Dedifferentiated amniotic fluid mesenchymal stem cell (primary cell): ENCODE measurements at regions not wholly inside any gene's neighbourhood (a gene's known extent, or its start where the extent isn't known, plus 50 kb on each side); places are given as distances from the start of the nearest gene placed in this dataset.
"Not testable (repeated sequence)": the region's sequence is repeated elsewhere in the genome, so short reads cannot be mapped to it uniquely, and the experiment has no call there.

Source experiments
- DNase-seq: peaks from one replicate; pipeline ENCODE4 v3.0.0-alpha.2; 2016; ENCODE audit errors: extremely low spot score

DNA sequence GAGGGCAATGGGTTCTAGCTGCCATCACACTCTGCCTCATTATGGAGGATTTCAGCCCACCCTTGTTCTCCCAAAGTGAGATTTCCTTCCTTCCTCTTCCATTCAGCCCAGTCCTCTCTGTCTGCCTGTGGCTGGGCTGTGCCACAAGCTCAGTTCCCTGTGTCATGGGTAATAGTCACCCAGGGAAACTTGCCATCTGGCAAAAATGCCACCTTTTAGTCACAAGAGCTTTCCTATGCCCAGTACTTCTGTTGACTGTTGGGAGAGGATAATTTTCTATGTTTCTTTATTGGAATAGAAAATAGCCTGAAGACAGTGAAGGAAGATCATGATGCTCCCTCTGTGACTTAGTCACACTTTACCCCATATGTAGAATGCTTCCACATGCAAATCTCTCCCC, 71.4 kb downstream of the TLR4 start:
- DNase-seq = no peak

DNA sequence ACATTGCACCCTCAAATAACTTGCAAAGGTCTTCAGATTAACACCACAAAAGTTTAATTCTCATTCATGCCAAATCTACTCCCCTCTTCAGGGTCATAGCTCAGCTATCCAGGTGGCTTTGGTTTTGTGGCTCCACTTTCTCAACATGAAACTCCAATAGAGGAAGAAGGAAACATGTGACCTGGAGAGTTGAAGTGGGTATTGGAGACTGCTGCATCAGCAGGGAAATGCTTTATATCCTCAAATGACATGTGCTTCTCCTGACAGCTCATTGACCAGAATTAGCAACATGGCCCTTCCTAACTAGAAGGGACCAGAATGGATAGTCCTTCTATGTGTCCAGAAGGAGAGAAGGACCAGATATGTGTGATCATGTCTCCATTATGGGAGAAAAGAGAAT, 73.6 kb downstream of the TLR4 start:
- no peak for DNase-seq

DNA sequence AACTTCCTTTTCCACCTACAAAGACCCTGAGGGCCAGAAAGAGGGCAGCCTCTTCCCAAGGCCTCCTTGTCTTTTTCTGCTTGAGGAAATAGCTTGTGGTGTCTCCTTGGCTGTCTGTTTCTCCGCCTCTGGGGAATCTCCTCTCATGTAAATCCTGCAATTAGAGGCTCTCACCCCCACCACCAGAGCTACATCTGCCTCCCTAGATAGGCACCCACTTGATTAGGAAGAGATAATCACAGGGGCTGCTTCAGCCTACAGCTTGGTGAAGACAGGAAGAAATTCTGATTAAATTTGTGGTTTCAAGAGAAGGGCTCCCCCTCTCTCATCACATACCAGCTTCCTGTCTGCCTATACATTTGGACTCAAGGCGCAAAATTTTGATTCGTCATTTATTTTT, 75.6 kb downstream of the TLR4 start:
- no peak for DNase-seq

DNA sequence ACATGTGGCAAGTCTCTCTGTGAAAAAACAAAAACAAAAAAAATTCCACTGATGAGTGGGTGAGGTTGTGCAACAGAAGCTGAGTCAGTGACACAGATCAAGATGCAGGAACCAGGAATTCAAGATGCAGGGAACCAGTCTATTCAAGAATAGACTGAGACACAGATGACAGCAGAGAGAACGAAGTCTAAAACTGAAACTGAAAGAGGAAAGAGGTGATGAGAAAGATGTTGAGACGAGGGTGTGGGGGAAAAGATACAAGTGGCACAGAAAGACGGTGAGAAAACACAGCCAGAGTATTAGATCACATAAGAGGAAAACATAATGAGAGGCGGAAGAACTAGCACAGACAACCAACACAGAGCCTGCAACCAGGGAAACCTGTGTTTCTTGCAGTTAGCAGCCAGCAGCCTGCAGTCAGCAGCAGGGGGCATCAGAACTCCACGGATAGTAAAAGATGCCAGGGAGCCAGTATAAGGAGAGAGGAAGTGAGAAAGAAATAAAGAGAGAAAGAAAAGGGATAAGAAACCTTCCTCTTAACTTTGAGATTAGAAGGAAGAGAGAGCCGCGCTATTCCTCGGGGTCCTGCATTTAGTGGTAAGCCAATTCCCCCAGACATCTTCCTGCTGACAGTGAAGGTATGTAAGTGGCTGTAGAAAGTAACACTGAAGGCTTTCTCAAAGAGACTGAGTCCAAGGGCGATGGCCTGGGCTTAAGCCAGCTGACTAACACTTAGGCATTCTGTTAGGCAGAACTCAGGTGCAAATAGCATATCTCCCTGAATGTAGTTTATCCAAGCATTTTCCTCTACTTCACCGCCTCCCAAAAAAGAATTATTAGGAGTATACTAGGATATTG, 79.0 kb downstream of the TLR4 start:
- DNase-seq = peak; percentile 82

DNA sequence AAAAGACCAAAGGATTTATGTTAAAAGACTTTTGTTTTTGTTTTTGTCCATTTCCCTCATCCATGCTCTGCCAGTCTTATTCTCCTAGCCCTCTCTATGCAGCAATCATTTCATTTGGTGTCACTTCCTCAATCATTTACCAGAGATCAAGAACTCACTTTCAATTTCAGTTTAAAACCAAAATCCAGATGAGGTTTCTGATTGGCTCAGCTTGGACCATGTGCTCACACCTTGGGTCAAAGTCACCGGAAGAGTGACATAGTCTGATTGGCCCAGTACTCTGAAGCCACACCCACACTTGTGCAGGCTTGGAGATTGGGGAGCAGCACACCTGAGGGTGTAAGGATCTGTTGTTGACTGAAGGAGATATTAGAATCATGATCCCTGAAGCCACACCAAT, 79.6 kb downstream of the TLR4 start:
- DNase-seq = no peak

DNA sequence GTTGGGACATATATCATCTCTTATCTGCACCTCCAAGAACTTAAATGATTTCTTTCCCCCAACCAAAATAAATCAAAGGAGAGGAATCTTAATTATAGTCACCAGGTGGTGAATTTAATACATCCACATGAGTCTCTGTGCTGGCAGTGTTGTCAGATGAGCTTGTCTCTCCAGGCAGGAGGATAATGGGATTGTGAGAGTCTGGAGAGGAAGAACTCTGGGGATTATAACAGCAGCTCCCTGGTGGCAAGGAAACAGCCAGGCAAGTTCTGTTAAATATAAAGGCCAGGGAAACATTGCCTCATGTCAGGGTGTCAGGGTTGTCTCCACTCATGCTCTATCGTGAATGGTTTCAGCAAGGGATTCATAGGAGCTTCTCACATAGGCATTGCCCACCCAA, 80.8 kb downstream of the TLR4 start:
- DNase-seq = no peak

DNA sequence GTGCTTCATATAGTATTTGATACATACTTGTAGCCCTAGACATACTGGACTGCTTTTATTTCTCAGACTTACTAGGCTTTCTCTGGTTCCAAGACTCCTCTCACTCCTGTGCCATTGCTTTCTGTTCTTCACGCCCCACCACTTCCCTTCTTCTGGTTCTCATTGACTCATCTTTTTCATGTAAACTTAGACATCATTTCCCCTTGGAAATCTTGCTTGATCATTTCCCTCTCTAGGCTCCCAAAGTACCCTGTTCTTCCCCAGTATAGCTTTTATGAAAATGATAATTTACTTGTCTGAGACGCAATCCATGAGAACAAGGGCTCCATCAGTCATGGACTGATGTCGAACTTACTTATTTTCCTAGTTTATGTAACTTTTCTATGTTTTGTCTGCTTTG, 83.5 kb downstream of the TLR4 start:
- DNase-seq = no peak

DNA sequence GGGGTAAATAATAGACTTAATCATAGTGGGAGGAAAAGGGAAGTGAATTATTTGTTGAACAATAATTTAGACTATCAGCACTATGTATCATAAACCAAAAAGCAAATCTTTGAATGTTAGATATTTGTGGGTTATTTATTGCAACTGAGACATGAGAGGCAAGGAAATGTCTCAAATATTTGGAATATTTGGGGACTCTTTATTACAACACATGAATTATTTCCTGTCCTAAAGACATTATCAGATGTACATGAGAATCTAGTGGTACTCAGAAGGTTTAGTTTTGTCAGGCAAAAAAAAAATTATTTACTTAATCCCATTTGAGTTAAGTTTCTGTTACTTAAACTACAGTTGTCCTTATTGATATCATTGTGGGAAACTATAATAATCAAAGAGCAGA, 91.1 kb downstream of the TLR4 start:
- DNase-seq = no peak

DNA sequence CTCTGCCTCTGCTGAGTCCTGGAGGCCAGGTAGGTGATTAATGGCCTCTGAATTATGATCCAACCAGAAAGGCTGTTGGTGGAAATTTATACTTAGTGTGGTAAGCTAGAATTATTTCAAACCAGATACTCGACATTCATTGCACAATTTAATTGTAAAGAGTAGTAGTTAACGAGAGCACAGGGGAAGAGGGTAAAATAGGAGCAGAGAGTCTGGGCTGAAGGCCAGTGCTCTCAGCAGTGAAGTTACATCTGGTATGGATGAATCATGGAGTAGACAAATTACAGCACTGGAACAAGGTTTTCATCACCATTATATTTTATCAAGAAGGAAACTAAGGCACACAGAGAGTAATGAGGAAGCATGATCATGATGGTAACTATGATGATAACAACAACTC, 92.5 kb downstream of the TLR4 start:
- no peak for DNase-seq

DNA sequence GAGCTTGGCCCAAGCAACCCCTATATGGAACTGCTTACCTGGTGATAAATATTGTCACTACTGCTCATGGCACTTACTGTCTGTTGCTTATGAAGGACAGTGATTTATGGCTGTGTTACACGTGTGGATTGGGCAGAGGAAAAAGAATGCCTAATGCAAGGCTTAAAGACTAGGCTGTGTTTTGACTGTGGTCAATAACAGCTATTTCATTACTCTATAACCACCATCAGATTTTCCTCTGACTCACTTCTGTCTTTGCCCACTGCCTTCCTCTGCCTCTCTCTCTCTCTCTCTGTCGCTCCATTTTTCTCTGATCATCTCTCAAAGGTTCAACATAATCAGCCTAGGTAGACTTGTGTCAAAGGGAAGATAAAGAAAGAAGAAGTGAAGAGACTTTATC, 96.2 kb downstream of the TLR4 start:
- no peak for DNase-seq

DNA sequence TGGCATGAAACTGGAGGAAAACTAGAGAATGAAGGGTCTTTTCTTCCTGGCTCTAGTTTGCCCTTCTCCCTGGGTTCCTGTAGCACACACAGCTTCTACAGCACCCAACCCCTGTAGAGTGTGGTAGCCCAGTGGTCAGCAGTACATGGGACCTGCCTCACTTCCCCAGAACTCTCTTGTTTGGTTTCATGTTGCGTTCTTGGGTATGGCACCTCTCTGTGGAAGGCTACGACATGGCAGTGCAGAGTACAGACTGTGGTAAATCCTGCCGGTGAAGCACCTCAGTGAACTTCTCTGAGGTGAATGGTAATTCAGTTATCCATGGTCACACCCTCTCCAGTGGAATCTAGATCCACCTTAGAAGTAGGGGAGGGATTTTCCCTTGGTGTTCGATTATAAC, 105.5 kb downstream of the TLR4 start:
- no peak for DNase-seq

DNA sequence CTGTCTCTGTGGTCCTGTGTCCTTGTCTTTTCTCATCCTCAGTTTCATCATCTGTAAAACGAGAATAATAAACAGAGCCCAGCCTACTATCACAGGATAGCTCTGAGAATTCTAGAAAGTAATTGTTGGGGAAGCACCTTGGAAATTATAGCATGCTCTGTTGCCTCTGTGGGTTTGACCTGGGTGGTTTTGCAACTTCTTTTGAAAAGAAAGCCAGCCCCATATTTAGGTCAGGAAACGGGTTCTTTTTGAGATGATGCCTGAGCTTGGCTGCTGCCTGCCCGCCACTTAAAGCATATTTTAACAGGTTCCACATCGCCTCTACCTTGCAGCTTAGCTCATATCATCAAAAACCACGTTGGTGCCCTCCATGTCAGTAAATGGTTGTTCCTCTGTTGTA, 111.1 kb downstream of the TLR4 start:
- DNase-seq = no peak

DNA sequence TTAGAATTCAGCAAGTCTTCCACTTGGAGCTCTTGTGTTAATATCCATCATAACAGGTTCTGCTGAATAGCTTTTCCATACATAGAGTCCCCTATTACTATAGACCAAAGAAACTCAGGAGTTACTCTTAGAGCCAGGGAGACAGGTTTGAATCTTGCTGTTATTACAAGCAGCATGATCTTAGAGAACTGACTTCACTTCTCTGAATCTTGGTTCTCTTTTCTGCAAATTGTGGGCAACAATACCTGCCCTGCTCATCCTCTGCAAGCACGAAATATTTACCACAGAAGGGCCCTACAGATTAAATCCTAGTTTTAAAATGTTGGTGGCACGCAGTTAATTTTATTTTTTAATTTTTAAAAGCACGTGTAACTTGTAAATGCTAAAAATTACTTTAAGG, 111.7 kb downstream of the TLR4 start:
- no peak for DNase-seq

DNA sequence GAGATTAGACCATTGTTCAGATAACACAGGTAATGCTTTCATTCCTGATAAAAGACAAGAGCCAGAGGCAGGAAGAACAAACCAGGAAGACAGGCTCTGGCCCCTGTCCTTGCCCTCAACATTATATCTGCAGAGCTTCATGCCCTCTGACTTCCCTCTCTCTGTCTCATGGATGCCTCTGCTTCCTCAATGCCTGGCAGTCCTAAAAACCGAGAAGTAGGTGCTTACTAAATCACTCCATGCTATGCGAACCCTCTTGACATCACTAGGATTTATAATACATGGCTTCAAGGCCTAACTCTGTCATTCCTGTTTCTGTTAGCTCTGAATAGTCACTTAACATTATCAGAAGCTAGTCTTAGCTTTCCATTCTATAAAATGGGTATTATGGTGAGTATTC, 117.8 kb downstream of the TLR4 start:
- no peak for DNase-seq

DNA sequence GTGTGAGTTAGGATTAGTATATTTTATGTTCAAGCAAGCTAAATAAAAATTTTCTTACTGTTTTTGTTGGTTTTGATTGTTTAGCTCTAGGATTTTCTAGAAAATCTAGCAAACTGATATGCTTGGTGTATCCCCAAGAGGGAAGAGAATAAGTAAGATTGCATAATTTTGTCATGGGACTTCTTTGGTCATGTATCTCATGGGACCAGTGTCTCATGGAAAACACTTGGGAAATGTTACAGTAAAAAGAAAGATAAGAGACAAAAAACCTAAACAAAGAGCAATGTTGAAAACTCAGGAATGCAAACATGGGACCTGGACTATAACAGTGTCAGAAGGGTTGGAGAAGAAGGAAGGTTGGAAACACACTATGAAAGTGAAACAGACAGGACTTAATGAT, 119.4 kb downstream of the TLR4 start:
- no peak for DNase-seq

DNA sequence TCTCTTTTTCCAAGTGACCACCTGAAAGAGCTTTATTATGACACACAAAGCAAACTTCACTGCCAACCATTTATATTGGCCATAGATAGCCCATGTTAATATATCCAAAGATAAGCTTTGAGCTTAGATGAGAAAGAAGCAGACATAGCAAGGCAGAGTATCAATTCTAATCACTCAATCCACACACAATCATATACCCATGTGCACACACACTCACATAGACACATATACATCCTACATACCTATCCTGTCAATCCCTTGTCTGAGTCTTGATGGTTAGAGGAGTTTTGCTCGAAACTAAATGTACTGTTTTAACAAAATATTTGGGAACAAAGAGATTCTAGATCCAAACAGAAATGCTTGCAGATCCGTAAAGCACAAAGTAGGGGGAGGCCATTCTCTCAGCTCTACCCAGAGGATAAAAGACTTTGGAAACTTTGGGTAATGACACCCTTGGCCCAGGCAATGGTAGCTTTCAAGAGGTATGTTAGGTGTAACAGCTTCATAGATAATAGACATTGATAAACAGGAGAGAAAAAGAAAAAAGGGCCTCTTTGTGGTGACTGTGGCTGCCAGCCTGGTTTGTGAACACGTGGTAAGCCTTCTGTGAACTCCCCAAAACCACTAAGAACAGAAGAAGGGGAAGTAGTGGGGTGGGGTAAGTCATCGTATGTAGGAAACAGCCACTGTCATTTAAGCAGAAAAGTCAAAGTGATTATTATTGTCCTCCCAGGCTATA, 121.6 kb downstream of the TLR4 start:
- DNase-seq = no peak

DNA sequence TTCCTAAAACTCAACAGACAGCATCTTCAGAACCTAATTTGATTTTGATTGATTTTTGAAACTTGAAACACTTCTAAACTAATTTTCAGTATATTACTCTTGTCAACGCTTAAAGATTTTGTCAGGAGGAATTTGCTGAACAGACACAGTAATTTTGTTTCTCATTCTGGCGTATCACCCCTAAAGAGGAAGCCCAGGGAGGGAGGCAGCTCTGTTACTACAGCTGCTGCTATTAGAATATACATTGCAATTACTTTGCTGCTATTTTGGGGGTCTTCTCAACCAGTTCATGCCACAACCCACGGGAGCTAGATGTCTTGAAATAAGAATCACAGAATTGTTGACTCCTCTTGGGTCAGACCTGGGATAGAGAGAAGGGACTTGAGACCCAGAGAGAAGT, 122.6 kb downstream of the TLR4 start:
- DNase-seq = no peak

DNA sequence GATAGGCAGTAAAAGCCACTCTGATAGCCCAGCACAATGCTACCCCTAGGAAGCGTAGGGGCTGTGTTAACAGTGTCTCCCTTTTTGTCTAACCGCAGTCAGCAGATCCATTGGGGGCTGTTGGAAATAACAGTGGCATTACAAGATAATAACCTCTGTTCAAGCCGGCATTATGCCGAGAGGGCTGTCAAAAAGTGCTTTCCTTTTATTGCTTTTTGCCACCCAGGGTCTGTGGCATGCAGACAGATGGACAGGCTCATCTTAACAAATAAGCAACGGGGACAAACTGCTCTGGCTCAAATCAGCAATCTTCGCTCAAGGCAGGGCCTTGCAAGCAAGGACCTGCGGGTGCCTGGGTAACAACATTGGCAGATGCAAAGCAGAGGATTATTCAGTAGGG, 123.3 kb downstream of the TLR4 start:
- DNase-seq = no peak

DNA sequence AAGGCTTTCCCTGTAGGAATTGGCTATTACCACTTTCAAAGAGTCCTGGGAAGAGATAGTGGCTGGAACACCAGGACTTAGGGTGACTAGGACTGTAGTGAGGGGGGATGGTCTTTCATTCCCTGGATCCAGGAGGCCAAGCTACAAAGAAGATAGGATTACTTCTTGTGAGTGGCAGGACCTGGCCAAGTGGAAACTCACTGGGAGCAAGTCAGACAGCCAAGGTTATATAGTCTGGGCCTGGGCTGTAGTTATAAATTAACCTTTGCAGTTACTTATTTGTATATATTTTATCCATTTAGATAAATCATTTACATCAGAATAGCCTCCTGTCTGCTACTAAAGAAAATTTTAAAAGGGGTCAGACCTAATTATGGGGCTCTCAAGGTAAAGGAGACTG, 124.3 kb downstream of the TLR4 start:
- DNase-seq = no peak

DNA sequence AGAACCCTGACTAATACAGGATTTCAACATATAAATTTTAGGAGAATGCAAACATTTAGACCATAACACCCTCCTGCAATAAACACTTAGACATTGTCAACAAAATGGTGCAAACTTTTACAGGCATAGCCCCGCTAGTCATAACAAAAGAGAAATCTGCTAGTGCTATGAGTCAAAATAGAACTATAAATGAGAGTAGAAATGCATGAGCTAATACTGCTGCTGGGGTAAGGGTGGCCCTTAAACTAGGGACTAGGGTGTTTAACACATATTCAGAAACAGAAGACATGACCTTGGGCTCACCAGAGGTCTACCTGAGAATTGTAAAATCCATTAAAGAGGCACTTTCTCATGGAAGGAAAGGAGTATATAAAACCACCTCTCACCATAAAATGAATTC, 131.6 kb downstream of the TLR4 start:
- DNase-seq = no peak

DNA sequence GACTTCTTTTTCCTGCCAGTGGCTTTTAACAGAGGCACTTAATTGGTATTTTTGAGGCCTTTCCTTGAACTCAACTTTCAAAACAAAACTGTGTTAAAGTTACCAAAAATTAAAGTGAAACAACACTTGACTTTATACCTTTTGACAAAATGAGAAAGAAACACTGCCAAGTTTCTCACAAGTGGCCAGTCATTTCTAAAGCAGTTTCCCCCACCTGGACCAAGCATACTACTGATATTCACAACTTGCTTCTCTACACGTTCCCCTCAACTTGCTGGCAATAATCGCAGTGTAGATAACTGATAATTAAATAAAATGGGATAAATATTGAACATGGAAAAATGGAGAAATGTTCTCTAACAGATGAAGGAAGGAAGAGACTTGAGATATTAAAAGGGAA, 135.7 kb downstream of the TLR4 start:
- DNase-seq = no peak

DNA sequence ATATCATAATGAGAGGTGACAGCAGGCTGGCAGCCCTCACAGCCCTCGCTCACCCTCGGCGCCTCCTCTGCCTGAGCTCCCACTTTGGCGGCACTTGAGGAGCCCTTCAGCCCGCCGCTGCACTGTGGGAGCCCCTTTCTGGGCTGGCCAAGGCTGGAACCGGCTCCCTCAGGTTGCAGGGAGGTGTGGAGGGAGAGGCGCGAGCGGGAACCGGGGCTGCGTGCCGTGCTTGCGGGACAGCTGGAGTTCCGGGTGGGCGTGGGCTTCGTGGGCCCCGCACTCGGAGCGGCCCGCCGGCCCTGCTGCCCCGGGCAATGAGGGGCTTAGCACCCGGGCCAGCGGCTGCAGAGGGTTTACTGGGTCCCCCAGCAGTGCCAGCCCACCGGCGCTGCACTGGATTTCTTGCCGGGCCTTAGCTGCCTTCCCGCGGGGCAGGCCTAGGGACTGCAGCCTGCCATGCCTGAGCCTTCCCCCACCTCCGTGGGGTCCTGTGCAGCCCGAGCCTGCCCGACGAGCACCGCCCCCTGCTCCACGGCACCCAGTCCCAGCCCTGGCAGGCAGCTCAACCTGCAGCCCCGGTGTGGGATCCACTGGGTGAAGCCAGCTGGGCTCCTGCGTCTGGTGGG, 147.7 kb downstream of the TLR4 start:
- DNase-seq = not testable (repeated sequence)

DNA sequence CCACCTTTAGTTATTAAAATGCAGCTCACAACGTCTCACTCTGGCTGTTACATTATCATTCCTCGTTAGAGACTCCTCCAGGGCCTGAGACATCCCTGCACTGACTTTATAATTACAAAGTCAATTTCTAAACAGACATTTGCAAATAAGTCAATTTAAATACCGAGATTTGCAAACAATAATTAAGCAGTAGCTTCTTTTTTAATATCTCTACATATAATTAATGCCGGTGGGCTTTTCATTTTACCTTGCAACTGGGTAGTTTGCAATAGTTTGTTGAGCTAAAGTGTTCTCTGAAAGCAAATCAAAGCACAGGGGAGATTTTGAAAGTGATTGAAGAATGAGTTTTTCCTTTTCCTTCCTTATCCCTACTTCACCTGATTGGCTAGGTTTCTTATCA, 154.4 kb downstream of the TLR4 start:
- DNase-seq = no peak
